CD4-positive, alpha-beta T cell (primary cell): ENCODE measurements at regions not wholly inside any gene's neighbourhood (a gene's known extent, or its start where the extent isn't known, plus 50 kb on each side); places are given as distances from the start of the nearest gene placed in this dataset.

Experiments
- ATAC-seq: fragments of 200-7000 bp; cut with Tn5 transposase; one replicate; pipeline ENCODE4 v1.10.0; 2022; ENCODE audit warnings: mild to moderate bottlenecking; ENCODE audit not compliant: poor library complexity
- CTCF ChIA-PET: fragments of 350-600 bp; sonication (Branson Sonifier 250); formaldehyde crosslinking; loops from one replicate; lab custom pipeline; 2021; ENCODE audit warnings: antibody characterized with exemption, inconsistent platforms; lab: Charles Lee
- POLR2A ChIA-PET: fragments of 350-600 bp; sonication (Branson Sonifier 250); formaldehyde crosslinking; loops from one replicate; lab custom pipeline; 2021; ENCODE audit warnings: antibody characterized with exemption, inconsistent platforms; lab: Charles Lee
- DNase-seq, 14 experiments: peaks; one replicate each; pipeline ENCODE4 v3.0.0-alpha.2; 2013 to 2020; ENCODE audit warnings: mixed read lengths in 2 of 14
- H3K27ac ChIP-seq, 2 donors: one replicate each; pipeline versions ENCODE4 v1.5.1 to v1.7.0; 2013; ENCODE audit warnings: low read length in 2 of 2, low read depth in 1 of 2, mild to moderate bottlenecking in 1 of 2
- H3K27me3 ChIP-seq, 2 experiments: 1 replicate in 1 of 2; 2 replicates in 1 of 2; pipeline versions ENCODE4 v1.6.1 to v1.7.0; 2013; ENCODE audit warnings: low read length in 2 of 2, control low read depth in 1 of 2, mild to moderate bottlenecking in 1 of 2, moderate library complexity in 1 of 2; ENCODE audit not compliant: insufficient read depth in 2 of 2, control insufficient read depth in 1 of 2
- H3K36me3 ChIP-seq: one replicate; pipeline ENCODE4 v1.6.1; 2013; ENCODE audit warnings: low read length, control low read depth; ENCODE audit not compliant: insufficient read depth
- H3K4me1 ChIP-seq: one replicate; pipeline ENCODE4 v1.6.1; 2013; ENCODE audit warnings: low read length, control low read depth; ENCODE audit not compliant: insufficient read depth
- H3K4me3 ChIP-seq: one replicate; pipeline ENCODE4 v1.5.1; 2013; ENCODE audit warnings: mild to moderate bottlenecking, low read length, moderate library complexity
- H3K9me3 ChIP-seq, 2 experiments: 1 replicate in 1 of 2; 2 replicates in 1 of 2; pipeline versions ENCODE4 v1.6.1 to v1.7.0; 2013; ENCODE audit warnings: low read length in 2 of 2, mild to moderate bottlenecking in 2 of 2, control low read depth in 1 of 2, moderate library complexity in 1 of 2; ENCODE audit not compliant: control insufficient read depth in 1 of 2, insufficient read depth in 1 of 2
- H3K27ac Mint-ChIP-seq: one replicate; pipeline ENCODE4 v1.8.0; 2020; ENCODE audit warnings: mixed read lengths
- H3K27me3 Mint-ChIP-seq: one replicate; pipeline ENCODE4 v1.8.0; 2021; ENCODE audit warnings: mixed read lengths
- H3K36me3 Mint-ChIP-seq: one replicate; pipeline ENCODE4 v1.8.0; 2021; ENCODE audit warnings: low read depth, mixed read lengths
- H3K4me1 Mint-ChIP-seq: one replicate; pipeline ENCODE4 v1.8.0; 2021; ENCODE audit warnings: low read depth, mixed read lengths
- H3K4me3 Mint-ChIP-seq: one replicate; pipeline ENCODE4 v1.8.0; 2020; ENCODE audit warnings: mild to moderate bottlenecking, mixed read lengths
- H3K9me3 Mint-ChIP-seq: one replicate; pipeline ENCODE4 v1.8.0; 2020; ENCODE audit warnings: mixed read lengths
- CTCF ChIP-seq: fragments of 200-600 bp; IDR thresholded peaks from one replicate; pipeline ENCODE4 v1.8.0; 2022; ENCODE audit warnings: antibody characterized with exemption, mild to moderate bottlenecking
- intact Hi-C, 2 experiments: fragments of 100-400 bp; cut with DNase I in 1 of 2; cut with micrococcal nuclease in 1 of 2; formaldehyde crosslinking; loops; one replicate each; pipeline versions ENCODE4 v1.15.1 to v1.9.0; 2023 to 2025; cut with DNase I, micrococcal nuclease

- peaks cover 9% of the 10 kb centered on the region for H3K9me3 Mint-ChIP-seq
- H3K27me3 Mint-ChIP-seq: peaks cover 5% of the 10 kb centered on the region
- ChIA-PET POLR2A (no interaction called here), CTCF (no interaction called here)
- H3K4me3 ChIP-seq: no peak overlapping the region
- ATAC-seq: no peak
- no peak overlapping the region for H3K27ac ChIP-seq
- H3K27me3 ChIP-seq: no peaks in the 10 kb centered on the region
- H3K27ac Mint-ChIP-seq: no peak overlapping the region
- H3K4me1 Mint-ChIP-seq: peaks cover 15% of the 10 kb centered on the region
- H3K4me1 ChIP-seq: peaks cover 7% of the 10 kb centered on the region
- H3K4me3 Mint-ChIP-seq: no peak overlapping the region
- peaks cover 0 to 5% of the 10 kb centered on the region in 2 experiments for H3K9me3 ChIP-seq
- intact Hi-C loops: no loop called here
- DNase-seq: no peak
- no peak for TF ChIP-seq CTCF
- H3K36me3 Mint-ChIP-seq: no peaks in the 10 kb centered on the region
- no peaks in the 10 kb centered on the region for H3K36me3 ChIP-seq
Observed at GRCh38 chr20:48431653-48432493, 395.9 kb downstream of the PREX1 start.

- peaks cover 2% of the 10 kb centered on the region for H3K9me3 Mint-ChIP-seq
- Histone ChIP-seq H3K4me3 (no peak overlapping the region), H3K27ac (no peak overlapping the region), H3K36me3 (no peaks in the 10 kb centered on the region), H3K4me1 (peaks cover under 1% of the 10 kb centered on the region), H3K9me3 (peaks cover 0 to 1% of the 10 kb centered on the region in 2 experiments), H3K27me3 (peaks cover 3 to 4% of the 10 kb centered on the region in 2 experiments)
- H3K36me3 Mint-ChIP-seq: no peaks in the 10 kb centered on the region
- DNase-seq (no peak), ATAC-seq (no peak)
- H3K4me3 Mint-ChIP-seq: no peak overlapping the region
- ChIA-PET POLR2A (no interaction called here), CTCF (no interaction called here)
- peaks cover 9% of the 10 kb centered on the region for H3K4me1 Mint-ChIP-seq
- TF ChIP-seq CTCF: no peak
- peaks cover 20% of the 10 kb centered on the region for H3K27me3 Mint-ChIP-seq
- intact Hi-C loops: no loop called here
- H3K27ac Mint-ChIP-seq: no peak overlapping the region
Observed at GRCh38 chr20:48426630-48427029, 401.2 kb downstream of the PREX1 start.

- Histone ChIP-seq H3K4me3 (no peak overlapping the region), H3K9me3 (no peaks in the 10 kb centered on the region), H3K27ac (no peak overlapping the region), H3K4me1 (no peaks in the 10 kb centered on the region), H3K36me3 (no peaks in the 10 kb centered on the region), H3K27me3 (peaks cover 3 to 4% of the 10 kb centered on the region in 2 experiments)
- Mint-ChIP-seq H3K27me3 (peaks cover 20% of the 10 kb centered on the region), H3K27ac (no peak overlapping the region), H3K9me3 (no peaks in the 10 kb centered on the region), H3K36me3 (no peaks in the 10 kb centered on the region), H3K4me3 (no peak overlapping the region), H3K4me1 (peaks cover 4% of the 10 kb centered on the region)
- no peak for TF ChIP-seq CTCF
- DNase-seq: no peak
- ChIA-PET POLR2A (no interaction called here), CTCF (no interaction called here)
- ATAC-seq: no peak
- intact Hi-C loops: no loop called here
Observed at GRCh38 chr20:48425817-48426612, 401.8 kb downstream of the PREX1 start.
